ENCODE measurements at regions not wholly inside any gene's neighbourhood (a gene's known extent, or its start where the extent isn't known, plus 50 kb on each side); places are given as distances from the start of the nearest gene placed in this dataset.

DNA sequence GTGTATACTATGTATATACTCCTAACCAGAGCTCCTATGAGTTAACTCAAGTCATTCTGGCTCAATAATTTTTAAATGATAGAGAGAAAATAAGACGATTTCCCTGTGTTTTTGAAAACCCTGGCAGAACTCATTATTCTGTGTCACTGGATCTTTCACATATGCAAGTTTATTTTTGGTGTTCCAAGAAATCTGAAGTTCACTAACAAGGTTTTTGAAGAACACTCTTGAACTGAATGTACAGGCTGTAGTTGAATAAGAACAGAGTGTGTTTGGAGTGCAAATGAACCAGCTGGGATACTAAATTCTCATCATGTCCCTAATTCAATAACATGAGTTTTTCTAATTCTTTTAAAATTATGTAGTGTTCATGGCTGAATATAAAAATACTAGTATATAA lies 466.9 kb upstream of the SUCLG2 start:
- Histone ChIP-seq H3K27me3 (ENCODE audit: insufficient read depth, poor library complexity, severe bottlenecking) (no peaks in the 10 kb centered on the region), H3K4me3 (replicated peaks; ENCODE audit: insufficient read depth, low read length) (no peak overlapping the region), H3K27ac (replicated peaks) (no peak overlapping the region)
- no peak for DNase-seq (ENCODE audit: low read depth in 1 of 2, low spot score in 1 of 2)
- TF ChIP-seq SPI1 (IDR thresholded peaks at IDR 0.05; ENCODE audit: borderline replicate concordance, low read depth) = no peak
- TF ChIP-seq POLR2AphosphoS5 (IDR thresholded peaks at IDR 0.05; ENCODE audit: low read depth) = no peak

DNA sequence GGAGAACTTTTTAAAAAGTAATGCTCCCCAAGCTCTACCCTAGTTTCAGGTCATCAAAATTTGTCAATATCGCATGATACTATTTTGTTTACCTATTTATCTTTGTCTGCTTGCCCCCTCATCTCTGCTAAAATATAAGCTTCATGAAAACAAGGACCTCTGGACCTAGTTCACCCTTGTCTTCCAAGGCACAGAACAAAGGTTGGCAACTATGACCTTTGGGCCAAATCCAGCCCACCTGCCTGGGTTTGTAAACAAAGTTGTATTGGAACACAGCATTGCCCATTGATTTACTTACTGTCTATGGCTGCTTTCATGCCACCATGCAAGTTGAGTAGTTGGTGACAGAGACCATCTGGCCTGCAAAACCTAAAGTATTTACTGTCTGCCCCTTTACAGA lies 462.2 kb upstream of the SUCLG2 start:
- Histone ChIP-seq H3K27me3 (ENCODE audit: insufficient read depth, poor library complexity, severe bottlenecking) (no peaks in the 10 kb centered on the region), H3K27ac (replicated peaks) (no peak overlapping the region), H3K4me3 (replicated peaks; ENCODE audit: insufficient read depth, low read length) (no peak overlapping the region)
- no peak for TF ChIP-seq GABPA (IDR thresholded peaks at IDR 0.05; ENCODE audit: low read depth)
- TF ChIP-seq POLR2AphosphoS5 (IDR thresholded peaks at IDR 0.05; ENCODE audit: low read depth) = no peak
- TF ChIP-seq, protein P1, sequence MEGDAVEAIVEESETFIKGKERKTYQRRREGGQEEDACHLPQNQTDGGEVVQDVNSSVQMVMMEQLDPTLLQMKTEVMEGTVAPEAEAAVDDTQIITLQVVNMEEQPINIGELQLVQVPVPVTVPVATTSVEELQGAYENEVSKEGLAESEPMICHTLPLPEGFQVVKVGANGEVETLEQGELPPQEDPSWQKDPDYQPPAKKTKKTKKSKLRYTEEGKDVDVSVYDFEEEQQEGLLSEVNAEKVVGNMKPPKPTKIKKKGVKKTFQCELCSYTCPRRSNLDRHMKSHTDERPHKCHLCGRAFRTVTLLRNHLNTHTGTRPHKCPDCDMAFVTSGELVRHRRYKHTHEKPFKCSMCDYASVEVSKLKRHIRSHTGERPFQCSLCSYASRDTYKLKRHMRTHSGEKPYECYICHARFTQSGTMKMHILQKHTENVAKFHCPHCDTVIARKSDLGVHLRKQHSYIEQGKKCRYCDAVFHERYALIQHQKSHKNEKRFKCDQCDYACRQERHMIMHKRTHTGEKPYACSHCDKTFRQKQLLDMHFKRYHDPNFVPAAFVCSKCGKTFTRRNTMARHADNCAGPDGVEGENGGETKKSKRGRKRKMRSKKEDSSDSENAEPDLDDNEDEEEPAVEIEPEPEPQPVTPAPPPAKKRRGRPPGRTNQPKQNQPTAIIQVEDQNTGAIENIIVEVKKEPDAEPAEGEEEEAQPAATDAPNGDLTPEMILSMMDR (IDR thresholded peaks at IDR 0.05; ENCODE audit: insufficient read depth, low read length) = no peak
- TF ChIP-seq, protein P2, sequence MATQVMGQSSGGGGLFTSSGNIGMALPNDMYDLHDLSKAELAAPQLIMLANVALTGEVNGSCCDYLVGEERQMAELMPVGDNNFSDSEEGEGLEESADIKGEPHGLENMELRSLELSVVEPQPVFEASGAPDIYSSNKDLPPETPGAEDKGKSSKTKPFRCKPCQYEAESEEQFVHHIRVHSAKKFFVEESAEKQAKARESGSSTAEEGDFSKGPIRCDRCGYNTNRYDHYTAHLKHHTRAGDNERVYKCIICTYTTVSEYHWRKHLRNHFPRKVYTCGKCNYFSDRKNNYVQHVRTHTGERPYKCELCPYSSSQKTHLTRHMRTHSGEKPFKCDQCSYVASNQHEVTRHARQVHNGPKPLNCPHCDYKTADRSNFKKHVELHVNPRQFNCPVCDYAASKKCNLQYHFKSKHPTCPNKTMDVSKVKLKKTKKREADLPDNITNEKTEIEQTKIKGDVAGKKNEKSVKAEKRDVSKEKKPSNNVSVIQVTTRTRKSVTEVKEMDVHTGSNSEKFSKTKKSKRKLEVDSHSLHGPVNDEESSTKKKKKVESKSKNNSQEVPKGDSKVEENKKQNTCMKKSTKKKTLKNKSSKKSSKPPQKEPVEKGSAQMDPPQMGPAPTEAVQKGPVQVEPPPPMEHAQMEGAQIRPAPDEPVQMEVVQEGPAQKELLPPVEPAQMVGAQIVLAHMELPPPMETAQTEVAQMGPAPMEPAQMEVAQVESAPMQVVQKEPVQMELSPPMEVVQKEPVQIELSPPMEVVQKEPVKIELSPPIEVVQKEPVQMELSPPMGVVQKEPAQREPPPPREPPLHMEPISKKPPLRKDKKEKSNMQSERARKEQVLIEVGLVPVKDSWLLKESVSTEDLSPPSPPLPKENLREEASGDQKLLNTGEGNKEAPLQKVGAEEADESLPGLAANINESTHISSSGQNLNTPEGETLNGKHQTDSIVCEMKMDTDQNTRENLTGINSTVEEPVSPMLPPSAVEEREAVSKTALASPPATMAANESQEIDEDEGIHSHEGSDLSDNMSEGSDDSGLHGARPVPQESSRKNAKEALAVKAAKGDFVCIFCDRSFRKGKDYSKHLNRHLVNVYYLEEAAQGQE (IDR thresholded peaks at IDR 0.05; ENCODE audit: insufficient replicate concordance, low read depth) = no peak
- no peak for TF ChIP-seq SPI1 (IDR thresholded peaks at IDR 0.05; ENCODE audit: borderline replicate concordance, low read depth)
- no peak for DNase-seq (ENCODE audit: low read depth in 1 of 2, low spot score in 1 of 2)

DNA sequence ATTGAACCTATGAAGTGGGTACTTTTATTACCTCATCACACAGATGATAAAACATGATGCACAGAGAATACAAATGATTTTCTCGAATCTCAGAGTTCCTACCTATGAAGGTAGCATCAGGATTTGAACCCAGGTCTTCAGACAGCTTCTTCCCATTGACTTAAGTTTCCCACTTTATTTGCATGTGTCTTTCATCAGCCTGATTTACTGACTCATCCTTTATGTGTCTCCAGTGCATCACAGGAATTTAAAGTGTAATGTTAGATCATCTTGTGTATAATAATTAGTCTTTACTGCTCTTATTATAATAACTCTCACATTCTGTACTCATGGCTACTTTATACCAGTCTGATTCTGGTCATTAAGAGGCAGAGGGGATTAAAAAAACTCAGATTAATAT lies 449.4 kb upstream of the SUCLG2 start:
- Histone ChIP-seq H3K4me3 (replicated peaks; ENCODE audit: insufficient read depth, low read length) (no peak overlapping the region), H3K27me3 (ENCODE audit: insufficient read depth, poor library complexity, severe bottlenecking) (no peaks in the 10 kb centered on the region), H3K27ac (replicated peaks) (no peak overlapping the region)
- DNase-seq (ENCODE audit: low read depth in 1 of 2, low spot score in 1 of 2) = no peak
- TF ChIP-seq POLR2AphosphoS5 (IDR thresholded peaks at IDR 0.05; ENCODE audit: low read depth) (no peak), GABPA (IDR thresholded peaks at IDR 0.05; ENCODE audit: low read depth) (no peak), SPI1 (IDR thresholded peaks at IDR 0.05; ENCODE audit: borderline replicate concordance, low read depth) (no peak)
- TF ChIP-seq, protein P1 (IDR thresholded peaks at IDR 0.05; ENCODE audit: insufficient read depth, low read length) = no peak
- TF ChIP-seq, protein P2 (IDR thresholded peaks at IDR 0.05; ENCODE audit: insufficient replicate concordance, low read depth) = no peak

DNA sequence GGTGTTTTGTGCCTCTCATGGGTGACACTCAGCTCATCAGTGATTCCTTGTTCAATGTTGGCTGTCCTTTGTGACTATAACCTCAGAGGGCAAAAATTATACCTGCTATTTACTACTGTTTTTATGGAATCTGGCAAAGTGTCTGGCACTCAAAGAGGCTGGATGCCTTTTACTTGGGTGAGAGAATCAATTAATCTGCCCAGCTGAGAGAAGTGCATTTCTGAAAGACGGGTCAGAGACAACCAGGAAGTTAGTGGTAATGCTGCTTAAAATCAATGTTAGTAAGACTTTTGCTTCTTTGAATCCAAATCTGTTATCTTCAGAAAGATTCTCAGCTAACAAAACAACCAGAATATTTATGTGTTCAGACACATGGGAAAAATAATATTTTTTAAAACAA lies 436.2 kb upstream of the SUCLG2 start:
- Histone ChIP-seq H3K27ac (replicated peaks) (no peak overlapping the region), H3K27me3 (ENCODE audit: insufficient read depth, poor library complexity, severe bottlenecking) (no peaks in the 10 kb centered on the region), H3K4me3 (replicated peaks; ENCODE audit: insufficient read depth, low read length) (no peak overlapping the region)
- no peak for TF ChIP-seq GABPA (IDR thresholded peaks at IDR 0.05; ENCODE audit: low read depth)
- no peak for TF ChIP-seq POLR2AphosphoS5 (IDR thresholded peaks at IDR 0.05; ENCODE audit: low read depth)
- TF ChIP-seq, protein P1 (IDR thresholded peaks at IDR 0.05; ENCODE audit: insufficient read depth, low read length) = no peak
- TF ChIP-seq, protein P2 (IDR thresholded peaks at IDR 0.05; ENCODE audit: insufficient replicate concordance, low read depth) = no peak
- TF ChIP-seq SPI1 (IDR thresholded peaks at IDR 0.05; ENCODE audit: borderline replicate concordance, low read depth) = no peak
- DNase-seq (ENCODE audit: low read depth in 1 of 2, low spot score in 1 of 2) = no peak
